IMR-90 (cell line): ENCODE measurements at regions not wholly inside any gene's neighbourhood (a gene's known extent, or its start where the extent isn't known, plus 50 kb on each side); places are given as distances from the start of the nearest gene placed in this dataset.

Experiments
- ATAC-seq: fragments of 200-7000 bp; cut with Tn5 transposase; 2 replicates; pipeline ENCODE4 v1.9.1; 2020; ENCODE audit warnings: low read depth, mild to moderate bottlenecking, moderate library complexity
- BruUV-seq: library from RNA; stranded (reverse); fragments of 400-500 nt; replicated peaks from 2 replicates; lab custom pipeline; 2021; lab: Mats Ljungman, UMichigan
- CTCF ChIA-PET: fragments of 300-600 bp; formaldehyde crosslinking; extraction: SDS; loops from one replicate; lab custom pipeline; 2021; ENCODE audit warnings: antibody characterized with exemption; lab: Yijun Ruan, JAX
- POLR2A ChIA-PET: fragments of 300-600 bp; sonication (Branson Sonifier 250); formaldehyde crosslinking; loops from one replicate; lab custom pipeline; 2022; ENCODE audit warnings: antibody characterized with exemption; ENCODE audit not compliant: unreplicated experiment; lab: Charles Lee
- DNase-seq: peaks from one replicate; pipeline ENCODE4 v3.0.0; 2013
- H2AFZ ChIP-seq: replicated peaks from 2 replicates; pipeline ENCODE3; 2013; ENCODE audit warnings: low read length, mild to moderate bottlenecking; ENCODE audit not compliant: poor library complexity
- H2AK5ac ChIP-seq: 2 replicates; pipeline ENCODE4 v1.6.1; 2013; ENCODE audit warnings: low read depth, low read length, inconsistent platforms
- H2AK9ac ChIP-seq: replicated peaks from 2 replicates; pipeline ENCODE3; 2013; ENCODE audit warnings: mild to moderate bottlenecking, low read depth, low read length, moderate library complexity; ENCODE audit not compliant: poor library complexity
- H2BK120ac ChIP-seq: 2 replicates; pipeline ENCODE4 v1.6.1; 2013; ENCODE audit warnings: low read depth, low read length, inconsistent platforms
- H2BK15ac ChIP-seq: 3 replicates; pipeline ENCODE4 v1.6.1; 2013; ENCODE audit warnings: low read depth, low read length, inconsistent platforms
- H2BK20ac ChIP-seq: 2 replicates; pipeline ENCODE4 v1.6.1; 2013; ENCODE audit warnings: low read depth, mild to moderate bottlenecking, inconsistent platforms, low read length, moderate library complexity
- H2BK5ac ChIP-seq: 2 replicates; pipeline ENCODE4 v1.6.1; 2013; ENCODE audit warnings: mild to moderate bottlenecking, low read depth, low read length, inconsistent platforms; ENCODE audit not compliant: poor library complexity, severe bottlenecking
- H3K14ac ChIP-seq: replicated peaks from 2 replicates; pipeline ENCODE4 v1.6.1; 2013; ENCODE audit warnings: low read depth, low read length, inconsistent platforms
- H3K18ac ChIP-seq: 2 replicates; pipeline ENCODE4 v1.6.1; 2013; ENCODE audit warnings: low read depth, low read length, control low read depth
- H3K23ac ChIP-seq: 2 replicates; pipeline ENCODE4 v1.6.1; 2013; ENCODE audit warnings: low read depth, low read length, inconsistent platforms
- H3K27ac ChIP-seq: 2 replicates; pipeline ENCODE4 v1.5.1; 2013; ENCODE audit warnings: mild to moderate bottlenecking, control low read depth, low read length; ENCODE audit not compliant: insufficient read depth
- H3K27me3 ChIP-seq: 2 replicates; pipeline ENCODE4 v1.6.1; 2013; ENCODE audit warnings: low read length; ENCODE audit not compliant: control insufficient read depth, insufficient read depth
- H3K36me3 ChIP-seq: 2 replicates; pipeline ENCODE4 v1.6.1; 2013; ENCODE audit warnings: low read length, mixed read lengths; ENCODE audit not compliant: control insufficient read depth, insufficient read depth
- H3K4ac ChIP-seq: 2 replicates; pipeline ENCODE4 v1.6.1; 2013; ENCODE audit warnings: low read depth, low read length, inconsistent platforms
- H3K4me1 ChIP-seq: 2 replicates; pipeline ENCODE4 v1.6.1; 2013; ENCODE audit warnings: low read length, mixed read lengths; ENCODE audit not compliant: control insufficient read depth, insufficient read depth
- H3K4me2 ChIP-seq: 2 replicates; pipeline ENCODE4 v1.6.1; 2013; ENCODE audit warnings: low read depth, mild to moderate bottlenecking, control low read depth, low read length, moderate library complexity
- H3K4me3 ChIP-seq: 2 replicates; pipeline ENCODE4 v1.5.1; 2013; ENCODE audit warnings: low read depth, mild to moderate bottlenecking, control low read depth, low read length, moderate library complexity; ENCODE audit not compliant: insufficient read depth
- H3K56ac ChIP-seq: 2 replicates; pipeline ENCODE4 v1.6.1; 2013; ENCODE audit warnings: low read length, inconsistent platforms; ENCODE audit not compliant: insufficient read depth; ENCODE audit errors: extremely low read depth
- H3K79me1 ChIP-seq, 2 experiments: 2 replicates each; pipeline ENCODE4 v1.6.1; 2013; ENCODE audit warnings: low read length in 2 of 2, inconsistent platforms in 1 of 2, low read depth in 1 of 2
- H3K9ac ChIP-seq: 2 replicates; pipeline ENCODE4 v1.6.1; 2013; ENCODE audit warnings: low read depth, low read length, control low read depth
- H3K9me1 ChIP-seq: 2 replicates; pipeline ENCODE4 v1.6.1; 2013; ENCODE audit warnings: low read length, inconsistent platforms; ENCODE audit not compliant: insufficient read depth
- H3K9me3 ChIP-seq: 2 replicates; pipeline ENCODE4 v1.6.1; 2013; ENCODE audit warnings: low read length; ENCODE audit not compliant: control insufficient read depth, insufficient read depth
- H4K20me1 ChIP-seq: 2 replicates; pipeline ENCODE4 v1.6.1; 2013; ENCODE audit warnings: low read length, inconsistent platforms; ENCODE audit not compliant: insufficient read depth
- H4K5ac ChIP-seq: 2 replicates; pipeline ENCODE4 v1.6.1; 2013; ENCODE audit warnings: mild to moderate bottlenecking, low read depth, low read length, control low read depth
- H4K8ac ChIP-seq, 2 experiments: 2 replicates each; pipeline ENCODE4 v1.6.1; 2013; ENCODE audit warnings: low read depth in 2 of 2, low read length in 2 of 2, control low read depth in 1 of 2, inconsistent platforms in 1 of 2
- H4K91ac ChIP-seq: 2 replicates; pipeline ENCODE4 v1.6.1; 2013; ENCODE audit warnings: low read depth, low read length, inconsistent platforms; ENCODE audit not compliant: insufficient read depth
- BHLHE40 ChIP-seq: fragments of 150-350 bp; IDR thresholded peaks from 2 replicates; pipeline ENCODE4 v1.6.1; 2016; ENCODE audit warnings: mild to moderate bottlenecking, low read depth, low read length
- CEBPB ChIP-seq: IDR thresholded peaks from 2 replicates; pipeline ENCODE4 v1.6.1; 2012; ENCODE audit warnings: low read depth, low read length, improper control_type of control experiment
- CHD1 ChIP-seq: IDR thresholded peaks from 2 replicates; pipeline ENCODE4 v1.6.1; 2012; ENCODE audit warnings: low read depth, low read length, improper control_type of control experiment
- FOS ChIP-seq: fragments of 150-350 bp; IDR thresholded peaks from 2 replicates; pipeline ENCODE4 v1.6.1; 2016; ENCODE audit warnings: low read depth, low read length
- MAFK ChIP-seq: IDR thresholded peaks from 2 replicates; pipeline ENCODE4 v1.6.1; 2012; ENCODE audit warnings: low read depth, low read length, improper control_type of control experiment
- MAZ ChIP-seq: IDR thresholded peaks from 2 replicates; pipeline ENCODE4 v1.6.1; 2012; ENCODE audit warnings: low read depth, mild to moderate bottlenecking, low read length, improper control_type of control experiment, moderate library complexity, borderline replicate concordance
- MXI1 ChIP-seq: IDR thresholded peaks from 2 replicates; pipeline ENCODE4 v1.6.1; 2012; ENCODE audit warnings: low read depth, mild to moderate bottlenecking, low read length, moderate library complexity, borderline replicate concordance
- NFE2L2 ChIP-seq: fragments of 150-350 bp; IDR thresholded peaks from 2 replicates; pipeline ENCODE4 v1.6.1; 2016; ENCODE audit warnings: low read depth, mild to moderate bottlenecking, low read length
- POLR2A ChIP-seq: IDR thresholded peaks from 2 replicates; pipeline ENCODE4 v1.6.1; 2012; ENCODE audit warnings: mild to moderate bottlenecking, low read depth, low read length
- RAD21 ChIP-seq: IDR thresholded peaks from 2 replicates; pipeline ENCODE4 v1.6.1; 2012; ENCODE audit warnings: low read length, improper control_type of control experiment
- RCOR1 ChIP-seq: IDR thresholded peaks from 2 replicates; pipeline ENCODE4 v1.6.1; 2012; ENCODE audit warnings: mild to moderate bottlenecking, low read length, improper control_type of control experiment; ENCODE audit not compliant: insufficient replicate concordance
- RFX5 ChIP-seq: IDR thresholded peaks from 2 replicates; pipeline ENCODE4 v1.8.0; 2012; ENCODE audit warnings: low read depth, mild to moderate bottlenecking, low read length, moderate library complexity
- SMC3 ChIP-seq: fragments of 150-350 bp; IDR thresholded peaks from 2 replicates; pipeline ENCODE4 v1.6.1; 2016; ENCODE audit warnings: low read depth, mild to moderate bottlenecking, antibody characterized with exemption, low read length, moderate library complexity
- WGBS, 2 experiments: methylation state at CpG; one replicate each; pipeline versions ENCODE4 v1.1.5 to v1.1.7; 2013; ENCODE audit warnings: missing lambda C conversion rate in 2 of 2; ENCODE audit not compliant: insufficient read length in 1 of 2; ENCODE audit errors: extremely low coverage in 2 of 2; 5-methylcytosine and 5-hydroxymethylcytosine counted together
- dilution Hi-C: fragments of 300-500 bp; cut with HindIII; formaldehyde crosslinking; loops from one replicate; pipeline ENCODE4 v1.14.3; 2018; ENCODE audit warnings: low sequenced_read_pairs; ENCODE audit not compliant: unreplicated experiment
- in situ Hi-C: fragments of 300-500 bp; cut with MboI; formaldehyde crosslinking; loops from 3 replicates; pipeline ENCODE4 v1.14.3; 2019; ENCODE audit warnings: low sequenced_read_pairs, inconsistent platforms, mixed read lengths
- intact Hi-C: fragments of 100-400 bp; cut with micrococcal nuclease; formaldehyde crosslinking; loops from 2 replicates; pipeline ENCODE4 v1.10.0; 2022
- TF ChIP-seq, protein P1 (sequence below): fragments of 150-350 bp; IDR thresholded peaks from 2 replicates; pipeline ENCODE4 v1.6.1; 2017; ENCODE audit warnings: mild to moderate bottlenecking, antibody characterized with exemption, low read length, low read depth
- TF ChIP-seq, protein P2 (sequence below): fragments of 150-350 bp; IDR thresholded peaks from 2 replicates; pipeline ENCODE4 v1.6.1; 2016; ENCODE audit warnings: low read depth, mild to moderate bottlenecking, low read length, moderate library complexity, borderline replicate concordance
- TF ChIP-seq, protein P3 (sequence below): conservative IDR thresholded peaks from 2 replicates; pipeline ENCODE4 v1.5.1; 2012; ENCODE audit warnings: mild to moderate bottlenecking, low read depth, low read length, improper control_type of control experiment

GRCh38 chr2:20940856-20941255, 103.0 kb downstream of the APOB start:
- Histone ChIP-seq H3K56ac (no peak overlapping the region), H3K9me3 (no peaks in the 10 kb centered on the region), H3K14ac (no peak overlapping the region), H2BK5ac (no peak overlapping the region), H3K4me1 (no peaks in the 10 kb centered on the region), H4K91ac (no peak overlapping the region), H2BK120ac (no peak overlapping the region), H2AK5ac (no peak overlapping the region), H4K20me1 (no peaks in the 10 kb centered on the region), H2AK9ac (no peak overlapping the region), H3K18ac (no peak overlapping the region), H3K23ac (no peak overlapping the region), H3K27me3 (no peaks in the 10 kb centered on the region), H4K8ac (no peak overlapping the region), H2AFZ (no peak overlapping the region), H2BK15ac (no peak overlapping the region), H3K27ac (no peak overlapping the region), H2BK20ac (no peak overlapping the region), H3K9me1 (no peaks in the 10 kb centered on the region), H3K4me3 (no peak overlapping the region), H3K4ac (no peak overlapping the region), H3K4me2 (no peak overlapping the region), H3K79me1 (no peaks in the 10 kb centered on the region), H3K36me3 (no peaks in the 10 kb centered on the region), H3K9ac (no peak overlapping the region), H4K5ac (no peak overlapping the region)
- DNase-seq (no peak), ATAC-seq (no peak)
- BruUV-seq: no TSS peak
- ChIA-PET POLR2A (no interaction called here), CTCF (no interaction called here)
- WGBS, 2 experiments: no CpG with 5 or more reads among the region's 7 CpGs
- in situ Hi-C loops (no loop called here), dilution Hi-C loops (loop anchor here (25.0 kb wide), 1 partner anchor 254 kb away; no protein-coding TSS in a partner anchor), intact Hi-C loops (no loop called here)
- TF ChIP-seq RAD21 (no peak), MXI1 (no peak), SMC3 (no peak), BHLHE40 (no peak), CEBPB (no peak), POLR2A (no peak), NFE2L2 (no peak), CHD1 (no peak), MAZ (no peak), MAFK (no peak), RCOR1 (no peak), FOS (no peak), RFX5 (no peak)
- TF ChIP-seq, protein P1, sequence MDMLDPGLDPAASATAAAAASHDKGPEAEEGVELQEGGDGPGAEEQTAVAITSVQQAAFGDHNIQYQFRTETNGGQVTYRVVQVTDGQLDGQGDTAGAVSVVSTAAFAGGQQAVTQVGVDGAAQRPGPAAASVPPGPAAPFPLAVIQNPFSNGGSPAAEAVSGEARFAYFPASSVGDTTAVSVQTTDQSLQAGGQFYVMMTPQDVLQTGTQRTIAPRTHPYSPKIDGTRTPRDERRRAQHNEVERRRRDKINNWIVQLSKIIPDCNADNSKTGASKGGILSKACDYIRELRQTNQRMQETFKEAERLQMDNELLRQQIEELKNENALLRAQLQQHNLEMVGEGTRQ: no peak
- TF ChIP-seq, protein P2, sequence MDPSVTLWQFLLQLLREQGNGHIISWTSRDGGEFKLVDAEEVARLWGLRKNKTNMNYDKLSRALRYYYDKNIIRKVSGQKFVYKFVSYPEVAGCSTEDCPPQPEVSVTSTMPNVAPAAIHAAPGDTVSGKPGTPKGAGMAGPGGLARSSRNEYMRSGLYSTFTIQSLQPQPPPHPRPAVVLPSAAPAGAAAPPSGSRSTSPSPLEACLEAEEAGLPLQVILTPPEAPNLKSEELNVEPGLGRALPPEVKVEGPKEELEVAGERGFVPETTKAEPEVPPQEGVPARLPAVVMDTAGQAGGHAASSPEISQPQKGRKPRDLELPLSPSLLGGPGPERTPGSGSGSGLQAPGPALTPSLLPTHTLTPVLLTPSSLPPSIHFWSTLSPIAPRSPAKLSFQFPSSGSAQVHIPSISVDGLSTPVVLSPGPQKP: no peak
- TF ChIP-seq, protein P3, sequence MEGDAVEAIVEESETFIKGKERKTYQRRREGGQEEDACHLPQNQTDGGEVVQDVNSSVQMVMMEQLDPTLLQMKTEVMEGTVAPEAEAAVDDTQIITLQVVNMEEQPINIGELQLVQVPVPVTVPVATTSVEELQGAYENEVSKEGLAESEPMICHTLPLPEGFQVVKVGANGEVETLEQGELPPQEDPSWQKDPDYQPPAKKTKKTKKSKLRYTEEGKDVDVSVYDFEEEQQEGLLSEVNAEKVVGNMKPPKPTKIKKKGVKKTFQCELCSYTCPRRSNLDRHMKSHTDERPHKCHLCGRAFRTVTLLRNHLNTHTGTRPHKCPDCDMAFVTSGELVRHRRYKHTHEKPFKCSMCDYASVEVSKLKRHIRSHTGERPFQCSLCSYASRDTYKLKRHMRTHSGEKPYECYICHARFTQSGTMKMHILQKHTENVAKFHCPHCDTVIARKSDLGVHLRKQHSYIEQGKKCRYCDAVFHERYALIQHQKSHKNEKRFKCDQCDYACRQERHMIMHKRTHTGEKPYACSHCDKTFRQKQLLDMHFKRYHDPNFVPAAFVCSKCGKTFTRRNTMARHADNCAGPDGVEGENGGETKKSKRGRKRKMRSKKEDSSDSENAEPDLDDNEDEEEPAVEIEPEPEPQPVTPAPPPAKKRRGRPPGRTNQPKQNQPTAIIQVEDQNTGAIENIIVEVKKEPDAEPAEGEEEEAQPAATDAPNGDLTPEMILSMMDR: no peak
